ENCODE measurements at regions not wholly inside any gene's neighbourhood (a gene's known extent, or its start where the extent isn't known, plus 50 kb on each side); places are given as distances from the start of the nearest gene placed in this dataset.
A peak's percentile ranks its signal among the peaks of the same experiment; 100 is the strongest.

DNA sequence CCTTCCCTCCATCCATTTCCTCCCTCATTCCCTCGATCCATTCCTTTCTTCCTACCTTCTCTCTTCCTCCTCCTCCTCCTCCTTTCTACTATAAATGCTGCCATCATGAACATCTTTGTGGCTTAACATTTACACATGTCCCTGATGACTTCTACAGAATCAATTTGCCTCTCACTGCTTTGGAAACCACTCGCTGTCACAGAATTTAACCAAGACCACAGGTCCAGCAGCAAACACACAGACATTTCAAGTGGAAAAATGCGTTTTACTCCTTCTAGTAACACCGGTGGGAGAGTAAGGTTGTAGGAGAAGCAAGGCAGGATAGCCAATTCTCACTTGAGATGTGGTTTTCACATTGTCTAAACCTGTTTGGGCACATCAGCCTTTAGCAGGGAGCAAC, 101.4 kb upstream of the LRIG1 start:
- no peaks in the 10 kb centered on the region for H3K4me1 ChIP-seq
- H3K36me3 ChIP-seq = no peaks in the 10 kb centered on the region
- 85 to 86% methylated on average over 4 of the region's 4 CpGs for WGBS, 2 donors
- no peak for FAIRE-seq
- DNase-seq = no peak
- no peak for ATAC-seq
- TF ChIP-seq, protein P1, sequence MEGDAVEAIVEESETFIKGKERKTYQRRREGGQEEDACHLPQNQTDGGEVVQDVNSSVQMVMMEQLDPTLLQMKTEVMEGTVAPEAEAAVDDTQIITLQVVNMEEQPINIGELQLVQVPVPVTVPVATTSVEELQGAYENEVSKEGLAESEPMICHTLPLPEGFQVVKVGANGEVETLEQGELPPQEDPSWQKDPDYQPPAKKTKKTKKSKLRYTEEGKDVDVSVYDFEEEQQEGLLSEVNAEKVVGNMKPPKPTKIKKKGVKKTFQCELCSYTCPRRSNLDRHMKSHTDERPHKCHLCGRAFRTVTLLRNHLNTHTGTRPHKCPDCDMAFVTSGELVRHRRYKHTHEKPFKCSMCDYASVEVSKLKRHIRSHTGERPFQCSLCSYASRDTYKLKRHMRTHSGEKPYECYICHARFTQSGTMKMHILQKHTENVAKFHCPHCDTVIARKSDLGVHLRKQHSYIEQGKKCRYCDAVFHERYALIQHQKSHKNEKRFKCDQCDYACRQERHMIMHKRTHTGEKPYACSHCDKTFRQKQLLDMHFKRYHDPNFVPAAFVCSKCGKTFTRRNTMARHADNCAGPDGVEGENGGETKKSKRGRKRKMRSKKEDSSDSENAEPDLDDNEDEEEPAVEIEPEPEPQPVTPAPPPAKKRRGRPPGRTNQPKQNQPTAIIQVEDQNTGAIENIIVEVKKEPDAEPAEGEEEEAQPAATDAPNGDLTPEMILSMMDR (IDR thresholded peaks at IDR 0.05) = no peak
- H3K27ac ChIP-seq = no peak overlapping the region
- no peaks in the 10 kb centered on the region for H3K27me3 ChIP-seq
- no peak overlapping the region for H3K4me3 ChIP-seq
- intact Hi-C loops (cut with DNase I) = no loop called here
- no peaks in the 10 kb centered on the region for H3K9me3 ChIP-seq

- Histone ChIP-seq H3K9me3 (no peaks in the 10 kb centered on the region), H3K27ac (no peak overlapping the region), H3K36me3 (no peaks in the 10 kb centered on the region), H3K4me1 (no peaks in the 10 kb centered on the region), H3K27me3 (no peaks in the 10 kb centered on the region), H3K4me3 (no peak overlapping the region)
- no peak for ATAC-seq
- no peak for FAIRE-seq
- TF ChIP-seq, protein P1 (IDR thresholded peaks at IDR 0.05) = no peak
- intact Hi-C loops (cut with DNase I) = no loop called here
- no peak for DNase-seq
- 66 to 67% methylated on average over 5 of the region's 5 CpGs for WGBS, 2 donors
Observed at GRCh38 chr3:66602691-66603090, 101.9 kb upstream of the LRIG1 start.

- no peak overlapping the region for H3K27ac ChIP-seq
- 63 to 64% methylated on average over 4 of the region's 4 CpGs for WGBS, 2 donors
- no peaks in the 10 kb centered on the region for H3K27me3 ChIP-seq
Observed at GRCh38 chr3:66603151-66603611, 102.4 kb upstream of the LRIG1 start.

DNA sequence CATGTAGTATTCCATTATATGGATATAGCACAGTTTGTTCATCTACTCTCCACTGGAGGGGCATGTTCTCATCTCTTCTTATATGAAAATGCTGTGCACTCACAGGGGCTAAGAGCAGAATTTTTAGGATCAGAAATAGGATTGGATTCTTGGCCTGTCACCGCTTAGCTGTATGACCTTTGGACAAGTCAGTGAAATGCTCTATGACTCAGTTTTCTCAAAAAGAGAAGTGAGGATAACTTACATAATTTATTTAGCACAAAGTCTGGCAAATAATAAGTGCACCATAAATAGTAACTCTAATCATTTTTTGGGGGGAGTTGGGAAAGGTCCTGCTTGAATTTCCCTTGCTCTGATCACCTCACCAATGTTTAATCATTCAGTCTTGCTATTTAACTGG, 103.7 kb upstream of the LRIG1 start:
- TF ChIP-seq, protein P1 (IDR thresholded peaks at IDR 0.05) = no peak
- intact Hi-C loops (cut with DNase I) = no loop called here
- H3K4me3 ChIP-seq = no peak overlapping the region
- no peaks in the 10 kb centered on the region for H3K4me1 ChIP-seq
- FAIRE-seq = no peak
- no peak for ATAC-seq
- no peak overlapping the region for H3K27ac ChIP-seq
- 74 to 79% methylated on average over 1 of the region's 1 CpG for WGBS, 2 donors
- no peaks in the 10 kb centered on the region for H3K9me3 ChIP-seq
- no peaks in the 10 kb centered on the region for H3K36me3 ChIP-seq
- H3K27me3 ChIP-seq = no peaks in the 10 kb centered on the region
- no peak for DNase-seq

More at GRCh38 chr3:66603151-66603611, 102.4 kb upstream of the LRIG1 start:
- Histone ChIP-seq H3K4me3 (no peak overlapping the region), H3K9me3 (no peaks in the 10 kb centered on the region), H3K4me1 (no peaks in the 10 kb centered on the region), H3K36me3 (no peaks in the 10 kb centered on the region)
- intact Hi-C loops (cut with DNase I) = no loop called here
- TF ChIP-seq, protein P1 (IDR thresholded peaks at IDR 0.05) = no peak
- DNase-seq (no peak), ATAC-seq (peak in 1 of 4 donors; percentile 50), FAIRE-seq (no peak)

DNA sequence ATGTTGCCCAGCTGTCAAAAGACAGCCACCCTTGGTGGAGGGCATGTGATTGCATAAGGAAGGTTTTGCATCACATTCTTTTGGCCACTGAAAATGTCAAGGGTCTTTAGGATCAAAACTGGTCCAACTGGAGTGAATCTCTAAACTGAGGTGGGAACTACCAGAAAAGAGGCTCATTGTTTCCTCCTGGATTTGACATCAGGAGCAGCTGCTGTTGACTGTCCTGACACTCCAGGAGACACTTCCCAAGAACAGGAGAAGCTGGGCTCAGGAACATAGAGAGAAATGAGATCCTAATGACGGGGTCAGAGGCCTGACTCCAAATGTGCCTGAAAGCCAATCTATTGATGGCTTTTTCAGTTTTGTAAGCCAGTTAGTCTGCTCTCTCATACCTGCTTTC, 105.3 kb upstream of the LRIG1 start:
- ATAC-seq (no peak), FAIRE-seq (no peak), DNase-seq (no peak)
- Histone ChIP-seq H3K4me1 (no peaks in the 10 kb centered on the region), H3K4me3 (no peak overlapping the region), H3K36me3 (no peaks in the 10 kb centered on the region), H3K27me3 (no peaks in the 10 kb centered on the region), H3K9me3 (no peaks in the 10 kb centered on the region), H3K27ac (no peak overlapping the region)
- intact Hi-C loops (cut with DNase I) = no loop called here
- WGBS, 2 donors = 94 to 100% methylated on average over 1 of the region's 1 CpG
- TF ChIP-seq, protein P1 (IDR thresholded peaks at IDR 0.05) = no peak
